ENCODE measurements at regions not wholly inside any gene's neighbourhood (a gene's known extent, or its start where the extent isn't known, plus 50 kb on each side); places are given as distances from the start of the nearest gene placed in this dataset.

GRCh38 chr6:21381331-21381963, 212.1 kb upstream of the SOX4 start:
- DNase-seq: no peak
- ATAC-seq: no peak

GRCh38 chr6:21382821-21383449, 210.6 kb upstream of the SOX4 start:
- DNase-seq: no peak
- no peak for ATAC-seq

- ATAC-seq: no peak
These were observed 210.0 kb upstream of the SOX4 start for GRCh38 chr6:21383450-21384085.

GRCh38 chr6:21384216-21384615, 209.3 kb upstream of the SOX4 start:
- ATAC-seq: no peak
- DNase-seq: no peak

More at GRCh38 chr6:21383450-21384085, 210.0 kb upstream of the SOX4 start:
- no peak for DNase-seq

GRCh38 chr6:21386744-21387143, 206.8 kb upstream of the SOX4 start:
- ATAC-seq: no peak
- no peak for DNase-seq

- ATAC-seq (no peak), DNase-seq (no peak)
These were observed 202.9 kb upstream of the SOX4 start for GRCh38 chr6:21390532-21391213.

GRCh38 chr6:21392177-21392576, 201.4 kb upstream of the SOX4 start:
- ATAC-seq (no peak), DNase-seq (no peak)

GRCh38 chr6:21393441-21394165, 199.9 kb upstream of the SOX4 start:
- no peak for DNase-seq

GRCh38 chr6:21395121-21395520, 198.4 kb upstream of the SOX4 start:
- no peak for ATAC-seq
- DNase-seq: no peak

More at GRCh38 chr6:21393441-21394165, 199.9 kb upstream of the SOX4 start:
- ATAC-seq: no peak

GRCh38 chr6:21396313-21396712, 197.2 kb upstream of the SOX4 start:
- DNase-seq (no peak), ATAC-seq (no peak)

GRCh38 chr6:21398741-21399325, 194.7 kb upstream of the SOX4 start:
- DNase-seq (no peak), ATAC-seq (no peak)

GRCh38 chr6:21402368-21402767, 191.2 kb upstream of the SOX4 start:
- peak; percentile 4 for DNase-seq
- ATAC-seq: peak; percentile 63

- DNase-seq (no peak), ATAC-seq (no peak)
These were observed 189.0 kb upstream of the SOX4 start for GRCh38 chr6:21404577-21404976.

- ATAC-seq: no peak
- no peak for DNase-seq
These were observed 187.2 kb upstream of the SOX4 start for GRCh38 chr6:21406316-21406715.

- DNase-seq (no peak), ATAC-seq (no peak)
These were observed 184.3 kb upstream of the SOX4 start for GRCh38 chr6:21409231-21409630.

GRCh38 chr6:21413428-21413827, 180.1 kb upstream of the SOX4 start:
- ATAC-seq (no peak), DNase-seq (no peak)

- ATAC-seq (no peak), DNase-seq (no peak)
These were observed 179.5 kb upstream of the SOX4 start for GRCh38 chr6:21414065-21414464.

GRCh38 chr6:21420146-21420878, 173.2 kb upstream of the SOX4 start:
- DNase-seq: no peak
- ATAC-seq: no peak

GRCh38 chr6:21420926-21421325, 172.6 kb upstream of the SOX4 start:
- DNase-seq (no peak), ATAC-seq (no peak)

- no peak for ATAC-seq
- no peak for DNase-seq
These were observed 170.3 kb upstream of the SOX4 start for GRCh38 chr6:21423106-21423854.

Measured in stimulated activated naive CD8-positive, alpha-beta T cell treated with anti-CD3 and anti-CD28 coated beads, Interleukin-15, Interleukin-2, amounts not matched to agents 100 U/mL and 50 U/mL, for 24 hours (primary cell).